Tongue (tissue), 1 donor: ENCODE measurements at regions not wholly inside any gene's neighbourhood (a gene's known extent, or its start where the extent isn't known, plus 50 kb on each side); places are given as distances from the start of the nearest gene placed in this dataset.
"Not testable (repeated sequence)": the region's sequence is repeated elsewhere in the genome, so short reads cannot be mapped to it uniquely, and the experiment has no call there.

ENCODE experiments used
- DNase-seq: peaks from one replicate; pipeline ENCODE4 v3.0.0-alpha.2; 2015

DNA sequence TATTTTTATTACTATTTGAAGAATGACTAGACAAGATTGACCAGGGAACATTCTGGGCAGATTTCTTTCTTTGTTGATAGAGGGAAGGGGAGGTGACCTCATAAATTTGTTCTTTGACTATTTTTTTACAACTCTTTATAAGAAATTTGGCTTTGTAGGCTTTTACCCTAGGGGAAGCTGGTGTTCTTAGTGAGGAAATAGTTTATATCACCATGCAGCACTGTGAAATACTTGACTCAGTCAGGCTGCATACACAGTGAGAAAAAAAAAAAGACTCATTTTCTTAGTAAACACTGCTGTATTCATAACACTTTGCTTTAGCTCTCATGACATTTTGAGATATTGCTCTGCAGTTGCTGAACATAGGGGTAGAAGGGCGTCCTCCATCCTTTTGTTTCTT, 336.6 kb upstream of the PIK3R1 start:
- DNase-seq = no peak

DNA sequence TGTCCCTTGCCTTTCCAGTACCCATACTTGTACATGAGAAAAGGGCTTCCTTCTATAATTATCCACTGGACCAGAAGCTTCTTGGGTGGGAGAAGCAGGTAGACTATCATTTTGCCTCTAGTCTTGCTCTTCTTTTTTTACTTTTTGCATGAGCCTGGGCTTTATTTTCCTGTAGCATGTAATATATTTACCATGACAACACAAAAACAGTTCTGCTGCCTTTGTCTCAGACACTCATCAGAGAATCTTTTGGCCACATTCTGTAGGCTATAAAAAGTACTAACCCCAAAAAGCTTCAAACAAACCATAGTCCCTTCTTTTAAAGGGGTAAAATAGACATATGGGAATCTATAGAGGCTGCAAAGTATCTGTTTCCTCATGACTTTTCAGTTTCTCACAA, 339.2 kb upstream of the PIK3R1 start:
- DNase-seq = peak; percentile 9

DNA sequence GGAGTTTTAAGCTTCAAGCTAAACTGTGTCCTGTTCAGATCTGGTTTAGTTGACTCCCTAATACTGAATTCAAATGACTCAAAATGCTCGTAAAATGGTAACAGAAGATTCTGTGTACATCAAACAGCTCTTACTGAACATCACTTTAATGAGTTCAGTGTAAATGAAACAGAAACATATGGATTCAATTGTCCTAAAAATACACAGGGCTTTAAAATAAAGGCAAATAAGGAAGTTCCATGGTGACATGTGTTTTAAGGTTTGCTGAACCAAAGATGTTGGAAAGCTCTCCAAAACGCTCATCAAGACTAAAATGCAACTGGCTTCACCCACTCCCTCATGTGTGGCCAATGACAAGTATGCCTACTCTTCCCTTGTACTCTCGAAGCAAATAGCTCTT, 340.0 kb upstream of the PIK3R1 start:
- DNase-seq = peak; percentile 56

DNA sequence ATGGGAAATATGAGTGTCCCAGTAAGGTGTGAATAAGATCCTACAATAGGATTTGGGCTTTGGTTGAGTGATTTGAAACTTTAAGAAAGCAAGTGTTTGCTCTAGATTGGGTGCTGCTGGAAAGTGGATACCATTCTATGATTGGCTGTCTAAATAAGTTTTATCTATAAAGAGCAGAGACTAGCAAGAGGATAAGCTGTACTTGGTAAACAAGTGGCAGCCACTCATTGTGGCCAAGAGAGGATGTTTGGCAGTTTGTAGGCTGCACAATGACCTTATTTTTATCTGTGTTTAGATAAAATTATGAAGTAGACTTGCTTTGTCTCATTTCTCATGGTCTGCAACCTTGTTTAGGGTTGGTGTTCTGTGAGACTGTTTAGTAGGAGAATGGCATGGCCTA, 341.6 kb upstream of the PIK3R1 start:
- DNase-seq = no peak

DNA sequence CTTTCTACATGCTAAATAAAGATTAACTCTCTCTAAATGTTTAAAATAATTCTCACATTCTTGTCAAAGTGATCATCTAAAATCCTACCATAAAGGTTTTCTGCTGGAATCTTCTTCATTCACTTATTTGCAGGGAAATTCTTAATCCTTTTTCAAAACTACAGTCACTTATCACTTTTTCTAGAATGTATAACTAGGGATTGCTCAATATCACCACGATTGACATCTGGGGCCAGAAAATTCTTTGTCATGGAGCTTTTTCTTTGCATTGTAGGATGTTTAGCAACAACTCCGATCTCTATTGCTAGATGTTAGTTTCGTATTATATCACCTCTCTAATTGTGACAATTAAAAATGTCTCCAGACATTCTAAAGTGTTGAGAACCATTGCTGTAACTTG, 344.9 kb upstream of the PIK3R1 start:
- DNase-seq = no peak

DNA sequence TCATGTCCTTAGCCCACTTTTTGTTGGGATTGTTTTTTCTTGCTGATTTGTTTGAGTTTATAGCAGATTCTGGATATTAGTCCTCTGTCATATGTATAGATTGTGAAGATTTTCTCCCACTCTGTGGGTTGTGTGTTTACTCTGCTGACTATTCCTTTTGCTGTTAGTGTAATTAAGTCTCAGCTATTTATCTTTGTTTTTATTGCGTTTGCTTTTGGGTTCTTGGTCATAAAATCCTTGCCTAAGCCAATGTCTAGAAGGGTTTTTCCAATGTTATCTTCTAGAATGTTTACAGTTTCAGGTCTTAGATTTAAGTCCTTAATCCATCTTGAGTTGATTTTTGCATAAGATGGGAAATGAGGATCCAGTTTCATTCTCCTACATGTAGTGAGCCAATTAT, 351.2 kb upstream of the PIK3R1 start:
- not testable (repeated sequence) for DNase-seq

DNA sequence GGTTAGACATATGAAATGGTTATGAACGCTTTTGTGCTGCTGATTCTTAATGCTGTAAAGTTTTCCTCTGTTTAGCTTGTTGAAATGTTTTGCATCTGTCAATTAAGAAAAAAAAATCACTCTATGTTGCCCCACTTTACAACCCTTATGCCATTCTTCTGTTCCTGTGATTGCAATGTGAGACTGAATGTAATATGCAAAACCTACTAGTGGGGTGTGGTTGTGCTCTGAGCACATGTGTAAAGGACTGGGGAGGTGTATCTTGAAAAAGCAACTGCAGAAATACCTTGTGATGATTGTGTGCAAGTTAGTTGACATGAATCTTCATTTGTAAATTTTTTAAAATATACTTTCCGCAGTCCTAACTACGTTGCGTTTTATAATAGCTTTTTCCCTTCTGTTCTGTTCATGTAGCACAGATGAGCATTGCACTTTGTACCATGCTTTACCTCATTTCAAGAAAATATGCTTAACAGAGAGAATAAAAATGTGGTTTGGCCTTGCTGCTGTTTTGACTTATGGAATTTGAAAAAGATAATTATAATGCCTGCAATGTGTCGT, 357.0 kb upstream of the PIK3R1 start:
- no peak for DNase-seq

DNA sequence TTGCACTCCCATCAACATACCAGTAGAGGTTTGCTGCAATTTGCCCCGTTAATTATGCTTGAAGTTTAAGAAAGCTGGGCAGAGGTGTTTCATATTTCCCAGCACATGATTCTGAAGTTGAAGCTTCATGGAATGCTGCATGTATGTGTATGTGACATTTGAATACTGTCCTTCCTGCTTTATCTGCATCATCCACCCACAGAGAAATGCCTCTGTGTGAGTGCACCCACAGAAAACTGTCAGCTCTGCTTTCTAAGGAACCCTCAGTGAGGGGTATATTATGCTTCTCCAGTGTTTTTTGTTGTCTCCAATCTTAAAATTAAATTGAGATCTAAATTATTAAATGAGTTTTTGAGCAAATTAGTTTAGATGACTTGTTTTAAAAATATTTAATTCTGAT, 358.1 kb upstream of the PIK3R1 start:
- DNase-seq = no peak

DNA sequence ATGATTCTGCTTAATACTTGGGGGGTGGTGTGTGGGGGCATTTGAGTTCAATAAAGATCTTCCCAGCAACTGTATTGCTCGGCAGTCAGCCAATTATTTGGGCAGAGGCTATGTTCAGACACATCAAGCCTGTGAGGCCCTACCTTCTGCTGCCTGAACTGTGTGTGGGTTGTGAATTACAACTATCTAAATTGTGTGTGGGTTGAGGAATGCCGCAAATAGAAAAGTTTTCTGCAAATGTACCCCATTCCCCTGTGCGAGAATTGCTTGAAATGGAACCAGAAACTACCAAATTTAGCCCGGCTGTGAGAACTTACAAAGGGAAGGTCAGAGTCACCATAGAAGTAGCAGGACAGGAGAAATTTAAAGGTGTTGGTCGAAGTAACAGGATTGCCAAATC, 360.0 kb upstream of the PIK3R1 start:
- DNase-seq = no peak

DNA sequence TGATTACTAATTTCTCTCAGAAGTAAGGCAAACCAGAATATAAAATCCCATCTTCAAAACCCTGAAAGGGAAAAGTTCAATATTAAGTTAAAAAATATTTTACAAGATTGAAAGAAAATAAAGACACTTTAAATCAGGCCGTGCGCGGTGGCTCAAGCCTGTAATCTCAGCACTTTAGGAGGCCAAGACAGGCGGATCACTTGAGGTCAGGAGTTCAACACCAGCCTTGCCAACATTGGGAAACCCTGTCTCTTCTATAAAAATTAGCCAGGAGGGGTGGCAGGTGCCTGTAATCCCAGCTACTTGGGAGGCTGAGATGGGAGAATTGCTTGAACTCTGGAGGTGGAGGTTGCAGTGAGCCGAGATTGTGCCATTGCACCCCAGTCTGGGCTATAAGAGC, 364.6 kb upstream of the PIK3R1 start:
- DNase-seq = not testable (repeated sequence)

DNA sequence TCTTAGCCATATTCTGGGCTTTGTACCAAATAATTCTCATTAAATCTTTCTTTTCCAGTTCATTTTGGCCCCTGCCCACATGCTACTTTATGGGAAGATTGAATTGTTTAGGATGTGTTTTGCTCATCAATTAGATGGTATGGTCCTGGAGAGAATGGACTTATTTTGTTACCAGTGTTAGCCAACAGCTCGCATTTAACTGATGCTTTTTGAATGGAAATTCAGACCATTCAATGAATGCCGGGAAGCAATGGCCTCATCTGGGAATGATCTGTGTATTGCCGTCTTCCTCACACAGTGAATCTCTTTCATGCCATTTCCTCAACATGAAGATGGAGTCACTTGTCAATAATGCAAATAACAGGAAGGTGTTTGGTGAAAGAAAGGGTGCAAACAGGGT, 370.6 kb upstream of the PIK3R1 start:
- DNase-seq = no peak

DNA sequence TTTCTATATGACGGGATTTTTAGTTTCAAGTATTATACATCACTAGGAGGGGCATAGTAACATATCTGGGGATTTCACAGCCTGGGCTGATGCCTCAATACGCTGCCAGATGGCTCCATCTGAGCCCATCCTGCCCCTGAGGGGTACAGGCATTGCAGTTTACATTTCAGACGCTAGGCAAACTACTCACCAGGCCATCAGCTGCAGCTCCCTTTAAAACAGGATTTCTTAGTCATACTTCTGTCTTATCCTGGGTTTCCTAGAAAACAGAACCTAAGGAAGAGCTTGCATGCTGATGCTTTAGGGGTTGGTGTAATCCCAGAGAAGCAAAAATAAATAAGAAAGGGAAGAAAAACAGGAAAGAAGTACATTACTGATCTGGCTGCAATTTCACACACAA, 372.8 kb upstream of the PIK3R1 start:
- DNase-seq = no peak

DNA sequence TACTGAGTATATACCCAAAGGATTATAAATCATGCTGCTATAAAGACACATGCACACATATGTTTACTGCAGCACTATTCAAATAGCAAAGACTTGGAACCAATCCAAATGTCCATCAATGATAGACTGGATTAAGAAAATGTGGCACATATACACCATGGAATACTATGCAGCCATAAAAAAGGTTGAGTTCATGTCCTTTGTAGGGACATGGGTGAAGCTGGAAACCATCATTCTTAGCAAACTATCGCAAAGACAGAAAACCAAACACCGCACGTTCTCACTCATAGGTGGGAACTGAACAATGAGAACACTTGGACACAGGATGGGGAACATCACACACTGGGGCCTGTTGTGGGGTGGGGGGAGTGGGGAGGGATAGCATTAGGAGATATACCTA, 378.3 kb upstream of the PIK3R1 start:
- not testable (repeated sequence) for DNase-seq

DNA sequence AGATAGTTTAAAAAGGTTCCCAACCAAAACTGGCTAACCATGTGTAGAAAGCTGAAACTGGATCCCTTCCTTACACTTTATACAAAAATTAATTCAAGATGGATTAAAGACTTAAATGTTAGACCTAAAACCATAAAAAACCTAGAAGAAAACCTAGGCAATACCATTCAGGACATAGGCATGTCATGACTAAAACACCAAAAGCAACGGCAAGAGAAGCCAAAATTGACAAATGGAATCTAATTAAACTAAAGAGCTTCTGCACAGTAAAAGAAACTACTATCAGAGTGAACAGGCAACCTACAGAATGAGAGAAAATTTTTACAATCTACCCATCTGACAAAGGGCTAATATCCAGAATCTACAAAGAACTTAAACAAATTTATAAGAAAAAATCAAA, 379.1 kb upstream of the PIK3R1 start:
- not testable (repeated sequence) for DNase-seq

DNA sequence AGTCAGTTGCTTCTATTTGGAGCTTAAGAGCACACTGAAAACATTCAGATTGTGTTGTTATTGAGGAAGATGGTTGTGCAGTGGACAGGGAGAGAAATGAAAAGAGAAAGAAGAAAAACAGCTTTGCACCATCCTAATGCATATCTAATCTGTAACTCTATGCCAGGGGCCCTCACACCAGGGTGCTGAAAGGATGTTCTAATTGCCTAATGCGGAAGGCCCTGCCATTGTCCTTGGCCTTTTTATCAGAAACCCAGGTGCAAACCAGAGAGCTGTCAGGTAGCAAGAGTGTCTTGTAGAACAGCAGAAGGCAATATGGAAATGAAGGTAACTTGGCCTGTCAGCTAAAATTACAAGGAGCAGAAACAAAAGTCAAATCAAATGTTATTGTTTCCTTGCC, 384.5 kb upstream of the PIK3R1 start:
- DNase-seq = no peak

DNA sequence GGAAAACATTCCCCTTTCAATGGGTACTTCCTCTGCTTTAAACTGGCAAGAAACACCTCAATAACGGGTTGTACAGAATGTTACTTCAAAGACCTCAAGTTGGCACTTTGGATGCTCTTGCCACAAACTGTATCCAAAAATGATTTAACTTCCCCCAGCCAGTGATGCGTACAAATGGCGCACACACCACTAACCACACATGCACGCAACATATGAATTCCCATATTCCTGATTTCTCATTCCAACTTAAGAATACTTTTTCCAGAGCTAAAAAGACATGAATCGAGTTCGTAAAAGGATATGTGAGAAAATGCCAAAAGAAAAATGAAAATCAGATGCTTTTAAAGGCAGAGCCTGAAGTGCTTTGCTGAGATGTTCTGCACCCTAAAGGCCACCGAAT, 388.0 kb upstream of the PIK3R1 start:
- DNase-seq = no peak

DNA sequence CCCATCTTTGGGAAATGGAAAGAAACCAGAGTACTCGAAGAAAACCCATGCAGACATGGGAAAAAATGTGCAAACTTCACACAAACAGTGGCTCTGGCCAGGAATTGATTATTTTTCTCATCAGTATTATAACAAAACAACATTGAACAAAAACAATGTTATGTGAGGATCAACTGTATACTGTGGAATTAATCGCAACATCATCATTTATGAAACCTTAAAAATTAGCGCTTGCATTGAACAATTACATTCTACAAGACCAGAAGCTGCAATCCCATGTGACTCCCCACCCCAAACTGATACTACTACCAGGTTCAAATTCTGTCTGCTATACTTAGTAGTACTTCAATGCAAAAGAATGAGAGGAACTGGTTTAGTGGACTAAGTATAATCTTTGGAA, 390.7 kb upstream of the PIK3R1 start:
- DNase-seq = no peak

DNA sequence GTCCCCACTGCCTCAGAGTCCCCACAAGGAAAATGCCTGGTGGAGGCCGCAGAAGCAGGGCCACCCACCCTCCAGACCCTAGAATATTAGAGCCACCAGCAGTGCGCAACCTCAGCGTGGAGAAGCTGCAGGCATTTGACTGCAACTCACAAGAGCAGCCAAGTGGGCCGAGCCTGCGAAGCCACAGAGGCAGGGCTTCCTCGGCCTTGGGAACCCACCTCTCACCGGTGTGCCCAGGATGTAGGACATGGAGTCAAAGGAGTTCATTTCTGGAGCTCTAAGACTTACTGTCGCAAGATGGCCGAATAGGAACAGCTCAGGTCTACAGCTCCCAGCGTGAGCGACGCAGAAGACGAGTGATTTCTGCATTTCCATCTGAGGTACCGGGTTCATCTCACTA, 397.9 kb upstream of the PIK3R1 start:
- no peak for DNase-seq

DNA sequence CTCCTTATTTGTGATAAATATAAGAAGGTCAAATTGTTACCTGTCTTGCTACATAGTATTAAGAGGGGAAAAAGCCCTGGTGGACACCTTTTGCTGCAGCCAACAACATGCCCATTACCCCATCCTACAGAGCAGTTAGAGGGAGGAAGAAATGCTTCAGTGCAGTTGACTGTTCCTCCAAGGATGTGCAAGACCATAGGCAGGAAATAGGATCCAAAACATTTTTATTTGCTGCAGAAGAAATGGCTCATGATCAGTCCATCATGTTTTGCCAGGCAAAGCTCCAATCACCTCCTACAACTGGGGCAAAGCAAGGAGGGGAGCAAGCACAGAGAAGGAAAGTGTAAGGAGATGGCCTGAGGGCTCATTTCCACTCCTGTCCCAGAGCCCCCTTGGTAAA, 399.1 kb upstream of the PIK3R1 start:
- DNase-seq = no peak

DNA sequence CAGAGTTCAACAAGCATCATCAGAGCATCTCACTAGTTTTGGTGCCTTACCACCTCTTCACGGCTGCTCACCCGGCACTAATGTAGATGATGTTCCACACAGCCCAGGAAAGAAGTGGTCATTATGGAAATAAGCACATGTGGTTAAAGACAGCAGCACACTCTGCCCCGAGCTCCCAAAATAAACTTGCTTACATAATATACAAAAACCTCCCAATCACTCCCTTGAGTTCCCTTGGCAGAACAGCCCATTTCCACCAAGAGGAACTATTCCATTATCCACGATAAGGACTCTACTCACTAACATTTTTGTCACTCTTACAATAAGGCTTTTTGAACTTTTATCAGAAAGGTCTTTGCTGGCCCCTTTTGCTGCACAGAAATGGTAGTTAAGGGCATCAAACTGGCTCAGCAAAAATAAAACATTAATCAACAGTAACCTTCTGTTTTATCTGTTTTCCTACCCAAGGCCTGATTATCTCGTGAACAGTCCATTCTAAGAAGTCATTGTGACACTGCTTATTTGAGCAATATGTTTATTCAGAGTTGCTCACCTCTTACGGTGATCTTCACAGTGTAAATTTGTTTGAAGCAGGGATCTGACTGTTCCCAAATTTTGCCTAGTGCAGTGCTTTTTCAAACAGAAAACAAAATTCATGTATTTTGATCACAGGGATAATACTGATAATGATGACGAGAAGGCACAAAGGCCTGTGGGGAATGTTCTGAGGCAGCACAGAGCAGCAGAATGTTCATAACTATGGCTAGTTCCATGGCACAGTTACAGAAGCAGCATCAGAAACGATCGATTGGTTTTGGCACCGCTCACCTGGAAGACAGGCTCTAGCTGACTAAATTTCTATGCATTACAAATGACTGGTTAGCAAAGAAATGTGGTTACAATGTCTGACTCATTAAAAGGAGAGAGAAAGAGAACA, 399.8 kb upstream of the PIK3R1 start:
- no peak for DNase-seq

DNA sequence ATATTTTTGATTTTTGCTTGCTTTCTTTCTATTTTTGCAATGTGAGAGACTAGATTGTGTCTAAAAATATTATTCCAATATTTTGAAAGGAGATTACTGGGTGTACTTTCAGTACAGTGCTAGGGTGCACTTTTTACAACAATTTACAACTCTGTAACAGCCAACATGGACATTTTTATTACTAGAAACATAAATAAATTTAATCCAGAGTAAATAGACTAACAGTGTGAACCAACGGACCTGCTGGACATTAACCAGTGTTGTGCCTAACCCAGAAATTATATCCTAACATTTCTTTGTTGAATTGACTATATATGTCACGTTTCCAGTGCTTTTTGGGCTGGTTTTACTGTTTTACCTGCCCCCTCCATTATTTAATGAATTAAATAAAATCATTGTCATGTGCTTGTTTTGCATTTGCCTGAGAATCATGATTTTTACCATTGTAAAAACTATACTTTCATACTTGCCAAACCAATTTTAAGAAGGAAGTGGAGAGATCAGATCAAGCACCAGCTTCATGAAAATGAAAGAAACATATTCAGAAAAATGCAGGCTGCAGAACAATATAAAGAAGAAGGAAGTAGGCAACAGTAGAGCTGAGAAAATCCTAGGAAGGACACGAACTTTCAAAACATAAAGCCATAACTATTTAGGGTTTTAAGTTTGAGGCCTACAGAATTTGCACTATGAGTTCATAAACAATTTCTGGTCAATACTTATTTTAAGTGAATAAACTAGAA, 400.8 kb upstream of the PIK3R1 start:
- no peak for DNase-seq

DNA sequence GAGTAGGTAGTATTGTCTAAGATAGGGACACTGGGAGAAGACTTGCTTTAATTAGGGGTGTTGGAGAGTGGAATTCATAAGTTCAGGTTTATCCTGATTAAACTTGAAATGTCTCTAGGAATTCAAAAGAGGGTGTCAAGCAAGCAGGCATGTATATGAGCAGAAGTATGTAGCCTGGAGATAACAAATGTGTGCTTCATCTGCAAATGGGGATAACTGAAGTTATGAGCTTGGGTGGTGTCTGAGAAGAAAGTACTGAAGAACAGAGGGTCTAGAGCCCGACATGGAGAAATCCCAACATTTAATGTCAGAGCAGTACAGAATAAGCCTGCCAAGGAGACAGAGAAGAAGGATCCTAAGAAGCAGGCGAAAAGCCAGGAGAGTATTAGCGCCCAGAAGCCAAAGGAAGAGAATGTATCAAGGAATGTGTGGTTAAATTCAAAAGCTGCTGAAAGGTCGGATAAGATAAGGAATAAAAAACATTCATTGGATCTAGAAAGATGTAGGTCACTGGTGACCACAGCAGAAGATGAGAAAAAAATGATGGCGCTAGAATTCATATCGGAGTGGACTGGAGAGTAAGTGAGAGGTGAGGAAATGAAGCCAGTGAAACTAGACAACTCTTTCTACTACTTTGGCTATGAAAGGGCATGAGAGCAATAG, 401.5 kb upstream of the PIK3R1 start:
- DNase-seq = no peak

DNA sequence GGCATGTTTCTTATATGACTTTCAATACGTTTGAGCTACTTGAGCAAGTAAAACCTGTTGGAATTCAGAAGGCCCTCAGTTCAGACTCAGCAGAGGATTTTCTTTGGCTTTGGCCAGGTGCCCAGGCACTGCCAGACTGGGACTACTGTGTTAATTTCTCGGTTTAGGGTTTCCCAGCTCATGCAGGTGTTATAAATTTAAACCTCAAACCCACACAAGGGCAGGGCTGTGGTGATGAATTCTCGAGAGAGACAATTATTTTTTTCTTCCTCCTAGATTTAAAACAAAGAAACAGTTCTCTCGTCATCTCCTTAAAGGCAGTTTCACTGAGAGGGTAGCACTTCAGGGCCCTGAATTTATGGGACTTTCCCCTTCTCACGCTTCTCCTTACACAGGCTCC, 406.0 kb upstream of the PIK3R1 start:
- peak; percentile 38 for DNase-seq
